ENCODE measurements at regions not wholly inside any gene's neighbourhood (a gene's known extent, or its start where the extent isn't known, plus 50 kb on each side); places are given as distances from the start of the nearest gene placed in this dataset.

- TF ChIP-seq CTCF (IDR thresholded peaks at IDR 0.05) = no peak
Measured at GRCh38 chr6:18985996-18986395, 598.8 kb downstream of the RNF144B start.

GRCh38 chr6:18988636-18989035 is 601.5 kb downstream of the RNF144B start:
- no peak for TF ChIP-seq CTCF (IDR thresholded peaks at IDR 0.05)

GRCh38 chr6:18990059-18990978 is 603.2 kb downstream of the RNF144B start:
- TF ChIP-seq CTCF (IDR thresholded peaks at IDR 0.05) = peak; percentile 82

- TF ChIP-seq CTCF (IDR thresholded peaks at IDR 0.05) = peak; percentile 70
Measured at GRCh38 chr6:18997375-18997826, 610.3 kb downstream of the RNF144B start.

- TF ChIP-seq CTCF (IDR thresholded peaks at IDR 0.05) = no peak
Measured at GRCh38 chr6:19002976-19003560, 615.9 kb downstream of the RNF144B start.

- no peak for TF ChIP-seq CTCF (IDR thresholded peaks at IDR 0.05)
Measured at GRCh38 chr6:19004176-19004575, 617.0 kb downstream of the RNF144B start.

- TF ChIP-seq CTCF (IDR thresholded peaks at IDR 0.05) = no peak
Measured at GRCh38 chr6:19009769-19010168, 622.6 kb downstream of the RNF144B start.
